Posterior vena cava (tissue), 2 donors: ENCODE measurements at regions not wholly inside any gene's neighbourhood (a gene's known extent, or its start where the extent isn't known, plus 50 kb on each side); places are given as distances from the start of the nearest gene placed in this dataset.
"Not testable (repeated sequence)": the region's sequence is repeated elsewhere in the genome, so short reads cannot be mapped to it uniquely, and the experiment has no call there.

Experiments used
- DNase-seq: peaks from one replicate; pipeline ENCODE4 v3.0.0-alpha.2; 2020; ENCODE audit warnings: low spot score
- intact Hi-C, 2 donors: fragments of 100-400 bp; cut with DNase I; formaldehyde crosslinking; loops; one replicate each; pipeline versions ENCODE4 v1.14.1 to v1.14.2; 2022 to 2023
- donor health status: DM: yes; HTN: yes; CAD: no.
- donor health status: DM: yes; HTN: yes; CAD: no.

DNA sequence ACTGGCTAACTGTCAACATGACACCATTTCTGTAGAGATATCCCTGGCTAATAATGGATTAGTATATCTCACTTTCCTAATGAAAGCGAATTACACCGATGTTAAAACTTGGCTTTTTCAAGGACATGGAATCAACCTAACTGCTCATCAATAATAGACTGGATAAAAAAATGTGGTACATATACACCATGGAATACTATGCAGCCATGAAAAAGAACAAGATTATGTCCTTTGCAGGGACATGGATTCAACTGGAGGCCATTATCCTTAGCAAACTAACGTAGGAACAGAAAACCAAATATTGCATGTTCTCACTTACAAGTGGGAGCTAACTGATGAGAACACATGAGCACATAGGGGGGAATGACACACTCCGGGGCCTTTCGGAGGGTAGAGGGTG, 62.6 kb downstream of the ZIC1 start:
- intact Hi-C loops, result no loop called here
- DNase-seq, result no peak

DNA sequence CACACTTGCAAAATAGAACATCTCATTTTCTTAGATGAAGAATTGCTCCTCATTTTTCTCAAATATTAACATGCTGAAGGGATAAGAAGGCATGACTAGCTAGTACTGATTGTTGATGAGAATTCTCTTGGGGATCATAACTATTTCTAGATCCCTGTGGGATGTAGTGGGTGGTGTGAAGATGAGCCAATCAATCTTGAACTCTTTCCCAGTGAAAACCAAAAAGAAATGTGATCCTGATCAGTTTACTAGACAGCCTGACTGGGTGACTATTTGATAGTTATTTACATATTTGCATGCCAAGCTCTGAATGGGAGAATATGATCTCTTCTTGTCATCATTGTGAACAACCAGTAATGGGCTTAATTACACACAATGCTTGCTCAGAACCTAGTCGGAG, 63.7 kb downstream of the ZIC1 start:
- intact Hi-C loops, result no loop called here
- no peak for DNase-seq

DNA sequence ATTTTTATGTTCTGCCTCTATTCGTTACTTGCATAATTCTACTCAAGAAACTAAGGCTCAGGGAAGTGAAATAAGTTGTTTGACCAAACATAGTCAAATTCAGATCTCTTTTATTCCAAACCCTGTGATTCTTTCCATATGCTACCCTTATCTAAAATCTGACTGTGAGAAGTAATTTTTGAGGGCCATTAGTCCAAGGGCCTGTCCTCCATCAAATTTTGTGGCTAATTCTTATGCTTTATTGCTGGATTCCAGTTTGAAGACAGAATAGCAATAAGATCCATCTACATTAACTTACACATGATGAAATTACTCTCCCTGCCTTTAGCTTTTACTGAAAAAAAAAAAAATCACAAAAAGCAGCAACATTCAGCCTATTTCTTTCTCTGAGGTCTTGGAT, 74.0 kb downstream of the ZIC1 start:
- DNase-seq, result no peak
- intact Hi-C loops, result no loop called here

DNA sequence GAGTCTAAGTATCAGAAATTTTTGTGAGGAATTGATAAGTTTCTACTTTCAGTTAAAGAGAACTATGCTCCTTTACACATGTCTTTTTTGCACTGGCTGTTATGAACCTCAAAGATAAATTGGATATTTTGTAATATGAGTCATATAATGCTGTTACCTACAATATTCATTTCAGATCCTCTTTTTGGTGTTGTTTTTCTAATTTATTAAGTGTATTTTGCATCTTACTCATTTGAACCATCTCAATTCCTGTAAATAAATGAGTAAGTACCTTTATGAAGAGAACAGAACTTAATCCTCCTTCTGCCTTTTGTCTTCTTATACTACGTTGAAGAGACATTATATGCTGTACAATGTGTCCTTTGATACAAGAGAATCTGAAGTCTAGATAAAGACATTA, 74.4 kb downstream of the ZIC1 start:
- DNase-seq, result no peak
- intact Hi-C loops, result no loop called here

DNA sequence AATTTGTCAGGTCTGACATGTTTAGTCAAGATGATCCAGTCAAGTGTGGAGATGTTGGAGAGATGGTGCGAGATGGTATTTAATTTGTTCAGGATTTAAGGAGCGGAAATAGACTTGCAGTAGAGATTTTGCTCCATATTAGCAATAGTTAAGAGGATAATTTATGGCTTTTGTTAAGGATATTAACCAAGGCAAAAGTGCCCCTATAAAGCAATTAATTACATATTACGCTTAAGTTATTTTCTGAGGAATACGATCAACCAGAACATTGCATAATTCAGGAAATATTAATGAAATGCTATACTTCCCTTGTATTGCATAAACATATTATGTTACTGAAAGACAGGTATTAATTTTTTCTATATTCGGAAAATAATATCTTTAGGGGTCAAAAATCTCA, 83.9 kb downstream of the ZIC1 start:
- no peak for DNase-seq
- intact Hi-C loops, result no loop called here

DNA sequence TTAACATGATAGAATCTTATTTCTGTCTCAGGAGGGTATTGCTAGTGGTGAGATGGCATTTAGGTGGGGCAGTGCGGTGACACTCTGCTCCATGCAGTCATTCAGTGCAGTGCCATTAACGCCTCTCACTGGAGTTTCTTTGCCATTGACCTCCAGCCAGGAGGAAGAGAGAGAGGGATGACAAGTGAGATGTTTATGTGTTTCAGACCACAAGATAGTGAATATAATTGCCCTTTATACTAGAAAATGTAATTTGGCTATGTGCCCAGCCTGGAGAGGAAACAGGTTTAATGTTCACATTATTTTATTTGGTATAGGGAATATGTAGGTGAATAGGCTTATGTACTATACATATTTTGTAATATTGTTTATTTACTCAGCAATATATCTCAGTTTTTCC, 84.5 kb downstream of the ZIC1 start:
- DNase-seq, result no peak

DNA sequence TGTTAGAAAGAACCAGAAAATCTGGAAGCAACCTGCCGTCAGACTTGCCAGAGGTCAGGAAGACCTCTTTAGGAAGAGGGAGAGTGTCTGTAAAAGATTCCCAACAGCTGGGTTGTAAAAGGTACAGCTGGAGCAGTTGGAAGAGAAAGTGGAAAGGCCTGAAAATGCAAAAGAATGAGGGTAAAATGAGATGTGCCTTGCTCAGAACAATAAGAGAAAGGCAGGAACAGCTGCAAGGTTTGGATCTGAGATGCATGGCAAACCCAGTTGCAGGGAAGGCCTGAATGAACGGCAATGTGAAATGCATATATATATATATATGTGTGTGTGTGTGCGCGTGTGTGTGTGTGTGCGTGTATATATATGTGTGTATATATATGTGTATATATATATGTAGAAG, 88.1 kb downstream of the ZIC1 start:
- intact Hi-C loops, result no loop called here
- DNase-seq, result no peak

More for the DNA sequence above, 84.5 kb downstream of the ZIC1 start:
- intact Hi-C loops, result no loop called here

DNA sequence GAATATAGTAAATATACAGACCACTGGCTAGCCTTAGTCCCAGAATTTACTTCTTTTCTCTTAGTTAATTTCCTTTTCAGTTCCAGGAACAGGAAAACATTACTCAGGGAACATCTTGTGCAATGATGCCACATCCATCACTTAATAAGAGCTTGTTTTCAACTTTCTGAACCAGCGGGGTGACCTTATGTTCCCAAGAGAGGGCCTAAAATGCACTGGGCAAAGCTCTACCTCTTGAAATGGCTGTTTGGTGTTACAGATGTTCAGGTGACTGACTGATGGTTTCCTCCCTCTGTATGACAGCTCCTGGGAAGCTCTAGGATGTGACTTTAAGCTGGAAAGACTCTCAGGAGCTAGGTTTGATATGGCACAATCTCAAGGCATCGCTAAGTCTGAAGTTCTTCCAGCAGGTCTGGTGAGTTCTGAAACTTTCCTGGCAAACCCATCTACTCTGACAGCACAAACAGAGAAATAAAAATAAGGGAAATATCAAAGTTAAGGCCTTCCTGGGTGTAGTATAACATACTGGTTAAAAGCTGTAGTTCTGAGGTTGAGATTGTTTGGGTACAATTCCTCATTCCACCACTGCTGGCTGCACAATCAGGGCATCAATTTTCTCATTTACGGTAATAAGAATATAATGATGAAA, 98.6 kb downstream of the ZIC1 start:
- intact Hi-C loops, result no loop called here
- DNase-seq, result no peak

DNA sequence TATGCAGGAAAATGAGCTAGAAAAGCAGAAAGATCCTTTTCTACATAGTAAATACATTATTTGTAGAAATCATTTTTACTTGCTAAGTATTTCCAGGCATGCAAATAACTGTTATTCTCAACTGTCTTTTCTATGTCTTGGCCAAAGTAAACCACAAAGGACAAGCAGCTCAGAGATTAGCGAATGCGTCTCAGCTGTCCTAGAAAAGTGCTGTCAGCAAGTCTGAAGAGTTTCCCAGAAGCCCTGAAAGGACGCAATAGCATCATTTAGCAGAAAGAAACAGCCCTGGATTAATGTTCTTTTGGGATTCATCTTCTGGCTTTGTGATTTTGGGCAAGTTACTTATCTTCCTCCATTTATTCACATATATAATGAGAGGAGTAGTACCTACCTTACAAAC, 100.3 kb downstream of the ZIC1 start:
- no peak for DNase-seq
- intact Hi-C loops, result no loop called here

DNA sequence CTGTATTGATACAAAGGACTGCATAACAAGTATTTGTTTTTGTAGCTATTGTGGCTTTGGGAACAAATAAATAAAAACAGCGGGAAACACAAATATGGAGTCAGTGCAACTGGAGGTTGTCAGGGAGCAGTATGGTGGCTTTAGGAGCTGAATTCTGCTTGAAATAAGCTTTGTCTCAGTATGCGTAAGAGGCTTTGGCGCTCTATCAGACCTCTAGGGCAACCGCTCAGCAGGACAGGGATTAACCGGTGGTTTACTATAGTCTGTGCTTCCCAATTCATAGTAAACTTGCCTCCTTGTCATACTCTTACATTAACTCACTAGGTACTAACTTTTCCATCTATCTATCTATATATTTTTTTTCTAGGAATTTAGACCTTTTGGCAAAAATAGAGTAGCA, 104.6 kb downstream of the ZIC1 start:
- intact Hi-C loops, result no loop called here
- no peak for DNase-seq

DNA sequence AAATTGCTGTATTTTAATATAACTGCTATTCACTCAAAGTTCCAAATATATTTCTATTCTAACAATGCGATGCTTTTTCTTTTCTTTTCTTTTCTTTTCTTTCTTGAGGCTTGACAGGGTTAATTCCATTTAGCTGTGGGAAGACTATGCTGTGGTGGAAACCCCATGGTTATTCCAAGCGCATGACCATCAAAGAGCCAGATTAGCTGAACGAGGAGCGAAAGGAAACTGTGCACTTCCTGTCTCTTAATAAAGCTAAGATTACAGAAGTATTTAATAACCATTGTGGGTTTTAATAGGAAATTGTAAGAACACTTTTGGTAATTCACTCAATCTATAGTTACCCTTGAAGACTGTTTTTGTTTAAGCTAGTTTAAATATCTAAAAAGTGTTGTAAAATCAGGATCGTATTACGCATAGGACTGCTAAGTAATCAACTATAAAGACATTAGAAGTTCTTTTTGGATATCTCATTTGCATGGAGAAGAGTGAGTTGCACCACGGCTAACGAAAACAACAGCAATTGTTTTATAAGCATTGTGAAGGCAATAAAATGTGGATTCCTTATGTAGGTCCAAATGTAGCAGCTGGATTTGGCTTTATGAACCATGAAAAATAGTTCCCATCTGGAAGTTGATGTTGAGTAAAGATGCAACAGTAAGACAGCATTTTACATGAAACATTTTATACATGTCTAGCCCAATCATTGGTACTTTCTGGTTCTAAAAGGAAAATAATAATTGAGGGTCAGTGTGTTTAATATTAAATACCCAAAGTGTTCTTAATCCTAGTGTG, 105.4 kb downstream of the ZIC1 start:
- DNase-seq, result no peak
- intact Hi-C loops, result no loop called here

DNA sequence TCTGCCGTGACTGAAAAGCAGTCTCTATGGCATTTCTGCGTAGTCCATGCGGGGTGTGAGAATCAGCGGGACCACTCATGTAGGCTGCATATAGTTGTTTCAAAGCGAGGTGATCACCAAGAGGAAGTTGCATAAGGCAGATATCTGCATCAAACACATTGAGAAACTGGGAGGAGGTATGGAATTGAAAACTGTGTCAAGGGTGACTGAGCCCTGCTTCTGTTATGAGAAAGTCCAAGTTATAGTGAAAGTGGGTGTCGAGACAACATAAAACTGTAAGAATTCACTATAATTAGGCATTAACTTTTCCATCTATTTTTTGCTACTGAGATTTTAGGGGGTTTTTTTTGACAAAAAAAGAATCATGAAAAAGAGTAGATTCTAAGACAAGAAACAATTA, 109.3 kb downstream of the ZIC1 start:
- intact Hi-C loops, result no loop called here
- no peak for DNase-seq

DNA sequence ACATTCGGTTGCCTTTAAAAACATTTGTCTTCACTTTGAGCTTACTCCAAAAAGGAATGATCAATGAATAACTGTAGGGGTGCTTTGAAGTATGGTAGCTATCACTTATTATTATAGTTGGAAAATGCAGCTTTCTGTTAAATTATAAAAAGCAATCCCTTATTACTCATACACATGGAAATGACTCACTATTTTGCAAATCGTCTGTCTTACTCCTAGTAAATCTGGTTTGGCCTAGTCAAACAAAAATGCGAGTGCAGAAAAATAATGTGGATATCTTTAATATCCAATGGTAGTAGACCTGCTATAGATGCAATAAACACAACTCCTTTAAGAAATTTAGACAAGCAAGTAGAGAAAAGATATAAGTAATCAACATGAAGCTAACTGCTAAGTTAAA, 112.5 kb downstream of the ZIC1 start:
- no peak for DNase-seq
- intact Hi-C loops, result no loop called here

DNA sequence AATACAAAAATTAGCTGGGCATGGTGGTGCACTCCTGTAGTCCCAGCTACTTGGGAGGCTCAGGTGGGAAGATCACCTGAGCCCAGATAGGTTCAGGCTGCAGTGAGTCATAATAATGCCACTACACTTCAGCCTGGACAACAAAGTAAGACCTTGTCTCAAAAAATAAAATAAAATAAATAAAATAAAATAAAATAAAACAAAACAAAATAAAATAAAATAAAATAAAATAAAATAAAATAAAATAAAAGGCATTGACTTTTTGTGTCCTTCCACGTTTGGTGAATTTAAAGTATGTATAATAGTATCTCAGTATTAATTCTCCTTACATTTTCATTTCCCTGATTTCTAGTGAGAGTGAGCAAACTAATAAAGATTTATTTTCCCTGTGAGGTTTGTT, 113.6 kb downstream of the ZIC1 start:
- intact Hi-C loops, DNase-seq: not testable (repeated sequence)

DNA sequence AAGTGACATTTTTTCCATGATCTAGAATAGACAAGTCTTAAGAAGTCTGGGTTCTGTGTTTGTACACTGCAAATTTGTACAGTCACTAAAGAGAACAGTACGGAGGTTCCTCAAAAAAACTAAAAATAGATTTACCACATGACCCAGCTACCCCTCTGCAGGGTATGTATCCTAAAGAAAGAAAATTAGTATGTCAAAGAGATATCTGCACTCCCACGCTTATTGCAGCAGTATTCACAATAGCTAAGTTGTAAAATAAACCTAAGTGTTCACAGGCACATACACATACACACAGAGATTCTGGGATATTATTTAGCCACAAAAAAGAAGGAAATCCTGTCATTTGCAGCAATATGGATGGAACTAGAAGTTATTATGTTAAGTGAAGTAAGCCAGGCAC, 120.4 kb downstream of the ZIC1 start:
- no peak for DNase-seq
- intact Hi-C loops, result no loop called here

DNA sequence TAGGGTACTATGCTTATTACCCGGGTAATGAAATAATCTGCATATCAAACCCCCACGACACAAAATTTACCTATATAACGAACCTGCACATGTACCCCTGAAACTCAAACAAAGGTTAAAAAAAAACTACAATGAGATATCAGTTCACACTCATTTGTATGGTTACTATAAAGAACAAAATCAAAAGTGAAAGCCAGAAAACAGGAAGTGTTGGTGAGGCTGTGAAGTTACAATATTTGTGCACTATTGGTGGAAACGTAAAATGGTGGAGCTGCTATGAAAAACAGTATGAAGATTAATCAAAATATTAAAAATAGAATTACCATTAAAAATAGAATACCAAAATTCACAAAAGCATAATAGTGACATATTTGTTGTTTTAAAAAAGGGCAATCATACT, 128.9 kb downstream of the ZIC1 start:
- DNase-seq, result no peak
- intact Hi-C loops, result no loop called here

DNA sequence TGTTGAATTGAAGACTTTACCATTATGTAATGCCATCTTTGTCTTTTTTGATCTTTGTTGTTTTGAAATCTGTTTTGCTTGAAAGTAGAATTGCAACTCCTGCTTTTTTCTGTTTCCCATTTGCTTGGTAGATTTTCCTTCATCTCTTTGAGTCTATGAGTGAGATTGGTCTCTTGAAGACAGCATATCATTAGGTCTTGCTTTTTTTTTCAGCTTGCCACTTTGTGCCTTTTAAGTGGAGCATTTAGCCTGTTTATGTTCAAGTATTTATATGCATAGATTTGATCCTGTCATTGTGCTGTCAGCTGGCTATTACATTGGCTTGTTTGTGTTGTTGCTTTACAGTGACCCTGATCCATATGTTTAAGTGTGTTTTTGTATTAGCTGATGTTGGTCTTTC, 131.8 kb downstream of the ZIC1 start:
- no peak for DNase-seq
- intact Hi-C loops, result no loop called here

DNA sequence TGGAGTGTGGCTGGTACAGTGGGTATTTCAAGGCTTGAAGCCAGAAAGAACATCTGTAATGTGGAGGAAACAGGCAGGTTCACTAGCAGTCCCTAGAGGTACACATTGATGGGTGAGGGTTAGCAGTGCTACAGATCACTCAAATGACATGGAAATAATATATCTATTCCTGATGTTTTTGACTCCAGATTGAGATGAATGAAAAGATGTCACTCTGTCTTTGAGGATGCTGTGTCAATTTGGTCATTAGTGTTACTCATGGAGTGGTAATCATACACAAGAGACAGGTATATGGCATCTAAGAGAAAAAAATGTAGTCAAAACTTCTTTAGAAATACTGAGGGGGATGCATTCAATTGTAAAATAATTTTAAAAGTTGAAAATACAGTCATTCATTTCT, 135.1 kb downstream of the ZIC1 start:
- intact Hi-C loops, result no loop called here
- DNase-seq, result no peak

DNA sequence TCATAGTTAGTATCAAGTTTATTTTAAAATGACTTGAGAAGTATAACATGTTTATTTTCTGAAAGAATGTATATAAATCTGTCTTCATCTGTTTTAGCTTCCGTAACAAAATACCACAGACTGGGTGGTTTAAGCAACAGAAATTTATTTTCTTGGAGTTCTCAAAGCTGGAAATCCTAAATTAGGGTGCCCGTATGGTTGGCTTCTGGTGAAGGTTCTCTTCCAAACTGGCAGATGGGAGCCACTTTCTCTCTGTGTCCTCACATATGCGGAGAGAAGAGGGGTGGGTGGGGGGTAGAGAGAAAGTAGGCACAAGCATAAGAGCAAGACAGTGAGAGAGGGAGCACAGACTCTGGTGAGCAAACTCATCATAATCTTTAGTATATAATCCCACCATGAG, 142.3 kb downstream of the ZIC1 start:
- DNase-seq, result no peak
- intact Hi-C loops, result no loop called here

DNA sequence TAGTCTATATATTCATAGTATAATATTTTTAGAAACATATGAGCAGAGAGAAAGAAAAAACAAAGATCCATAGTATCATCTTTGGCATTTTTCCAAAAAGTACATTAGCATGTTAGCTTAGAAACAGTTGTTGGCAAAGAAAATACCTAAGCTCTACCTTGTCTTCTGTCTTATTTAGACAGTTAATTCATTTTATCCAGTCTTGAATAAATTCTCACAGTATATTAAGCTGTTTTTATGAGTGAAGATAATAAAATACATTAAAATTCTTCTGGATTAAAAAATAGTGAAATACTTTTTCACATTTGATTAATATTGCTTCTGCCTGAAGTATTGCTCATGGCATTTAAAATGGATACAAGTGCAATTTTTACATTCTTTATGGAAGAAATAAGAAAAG, 145.2 kb downstream of the ZIC1 start:
- intact Hi-C loops, result no loop called here
- no peak for DNase-seq

DNA sequence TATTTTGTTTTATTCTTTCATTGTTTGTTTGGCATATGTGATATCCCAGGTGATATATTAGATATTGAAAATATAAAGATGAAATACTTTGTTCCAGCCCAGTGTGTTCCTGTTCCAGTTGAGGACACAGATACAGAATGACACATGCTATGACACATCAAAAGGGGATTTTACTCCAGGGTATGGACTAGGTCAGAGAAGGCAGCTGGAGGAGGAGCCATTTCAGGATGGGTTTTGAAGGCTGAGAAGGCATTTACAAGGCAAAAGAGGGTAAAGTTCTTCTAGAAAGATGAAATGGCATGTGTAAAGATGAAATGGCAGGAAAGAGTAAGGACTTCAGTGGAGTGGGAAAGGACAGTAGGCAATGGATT, 163.8 kb downstream of the ZIC1 start:
- DNase-seq, result no peak
- intact Hi-C loops, result loop anchor here in 1 of 2 donors (5.0 kb wide), 1 partner anchor 1121 kb away; no protein-coding TSS in a partner anchor
